Stimulated activated CD4-positive, alpha-beta T cell treated with anti-CD3 and anti-CD28 coated beads, Interleukin-12 subunit alpha, Interleukin-12 subunit beta, amount 100 ng/mL, for 24 hours (primary cell): ENCODE measurements at regions not wholly inside any gene's neighbourhood (a gene's known extent, or its start where the extent isn't known, plus 50 kb on each side); places are given as distances from the start of the nearest gene placed in this dataset.

Source experiments
- DNase-seq, 2 experiments: peaks; one replicate each; pipeline ENCODE4 v3.0.0-alpha.2; 2020; ENCODE audit warnings: low read depth in 2 of 2

DNA sequence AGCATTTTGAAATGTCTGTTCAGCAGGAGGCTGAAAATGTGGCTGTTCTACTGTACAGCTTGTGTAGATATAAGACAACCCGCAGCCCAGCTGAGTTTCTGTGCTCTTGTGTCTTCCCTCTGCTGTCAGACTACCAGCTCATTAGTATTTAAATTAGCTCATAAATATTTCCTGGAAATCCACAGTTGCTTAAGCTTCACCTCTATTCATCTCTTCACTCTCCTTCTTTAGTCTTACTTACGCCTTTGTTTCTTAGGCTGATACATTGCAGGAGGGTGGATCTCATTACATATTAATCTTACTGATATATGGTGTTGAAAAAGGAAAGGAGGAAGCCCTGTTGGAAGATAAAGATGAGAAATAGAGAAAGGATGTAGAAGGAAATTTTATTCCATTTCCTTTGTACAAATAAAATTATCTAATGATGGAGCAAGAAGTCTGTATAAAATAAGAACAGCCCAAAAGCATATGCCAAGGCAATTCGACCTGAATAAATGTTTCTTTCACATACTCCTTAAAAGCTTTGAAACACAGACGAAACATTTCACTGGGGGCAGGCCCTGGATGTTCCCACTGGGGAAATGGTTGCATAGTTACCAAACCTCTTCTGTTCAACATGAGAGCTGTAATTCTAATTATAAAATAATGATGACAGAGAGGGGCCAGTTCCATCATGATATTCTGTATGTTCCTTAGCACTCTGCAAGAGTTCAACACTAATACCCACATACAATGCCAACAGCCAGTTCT lies 111.8 kb upstream of the APC start:
- no peak for DNase-seq

DNA sequence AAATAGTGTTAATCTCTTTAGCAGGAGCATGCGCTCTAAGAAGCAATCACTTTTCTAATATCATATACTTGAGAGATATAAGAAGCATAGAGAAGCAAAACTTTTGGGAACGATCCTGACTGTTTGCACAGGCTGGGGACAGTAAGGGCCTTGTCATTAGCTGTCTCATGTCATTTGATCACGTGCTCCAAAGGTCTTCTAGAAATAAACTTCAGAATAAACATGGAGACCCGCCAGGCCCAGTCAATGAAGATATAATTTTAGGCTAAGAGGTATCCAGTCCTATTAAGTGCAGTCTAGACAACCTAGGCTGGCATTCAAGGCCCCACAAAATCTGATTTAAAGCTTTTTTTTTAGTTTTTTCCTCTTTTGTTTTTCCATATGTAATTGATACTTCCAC lies 111.0 kb upstream of the APC start:
- DNase-seq: no peak

DNA sequence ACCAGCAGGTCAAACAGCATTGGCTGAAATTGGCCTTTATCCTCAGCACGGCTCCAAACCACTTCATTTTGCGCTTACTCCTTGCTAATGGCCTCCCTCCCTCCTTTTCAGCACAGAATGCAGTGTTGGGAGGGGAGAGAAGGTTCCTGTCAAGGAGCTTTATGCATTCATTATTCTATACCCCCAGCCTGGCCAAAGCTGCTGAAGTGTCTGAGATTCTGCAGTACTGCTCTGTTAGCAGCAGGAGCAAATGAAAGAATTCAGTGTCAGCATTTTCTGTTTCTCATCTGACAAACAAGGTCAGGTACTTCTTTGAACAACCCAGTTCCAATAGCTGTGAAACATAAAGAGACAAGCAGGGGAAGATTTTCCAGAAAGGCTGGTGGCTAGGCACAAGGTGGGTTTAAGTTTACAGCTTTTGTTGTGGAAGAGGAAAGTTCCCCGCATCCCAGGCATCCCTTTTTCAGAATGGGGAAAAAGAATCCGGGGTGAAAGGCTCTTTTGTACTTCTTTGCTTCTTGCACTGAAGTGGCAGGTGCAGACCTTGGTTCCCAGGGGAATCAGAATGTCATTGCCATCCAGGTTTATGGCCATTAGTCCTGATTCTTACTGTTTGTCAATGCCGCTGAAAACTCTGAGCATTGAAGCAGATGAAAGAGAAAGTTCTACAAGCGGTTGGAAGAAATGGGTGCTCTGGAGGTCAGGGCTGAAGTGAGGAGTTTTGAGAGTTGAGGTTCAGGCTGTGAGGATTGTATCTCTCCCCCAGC lies 109.3 kb upstream of the APC start:
- DNase-seq: no peak

DNA sequence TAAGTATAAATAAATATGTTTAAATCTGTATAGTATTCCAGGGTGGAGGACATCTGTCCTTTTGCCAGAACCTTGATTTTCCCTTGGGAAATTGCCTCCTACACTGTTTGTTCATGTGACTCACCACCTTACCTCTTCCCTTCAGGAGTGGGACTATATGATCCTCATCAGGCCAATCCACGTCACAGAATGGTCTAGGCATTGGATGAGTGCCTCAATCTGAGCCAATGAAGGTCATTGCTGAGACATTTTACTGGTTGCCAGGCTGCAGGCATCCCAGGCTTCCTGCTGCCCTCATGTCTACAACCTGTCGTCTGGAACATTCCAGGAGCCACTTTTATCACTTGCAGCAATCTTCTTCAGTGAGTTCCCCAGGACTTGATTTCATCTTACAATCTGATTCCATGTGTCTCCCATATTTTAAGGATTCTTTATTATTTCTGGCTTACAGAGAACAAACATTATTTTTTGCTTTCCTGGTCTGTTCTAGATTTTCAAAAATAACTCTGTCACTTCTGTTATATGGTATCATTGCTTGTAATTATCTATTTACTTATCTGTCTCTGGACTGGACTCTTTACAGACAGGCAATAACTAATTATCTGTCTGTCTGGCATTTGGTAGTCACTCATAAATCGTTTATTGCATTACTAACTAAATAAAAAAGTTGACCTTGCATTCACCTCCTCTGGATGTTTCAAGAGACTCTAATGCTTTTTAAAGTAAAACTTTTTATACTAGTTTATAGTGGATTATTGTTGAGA lies 107.3 kb upstream of the APC start:
- DNase-seq: no peak

DNA sequence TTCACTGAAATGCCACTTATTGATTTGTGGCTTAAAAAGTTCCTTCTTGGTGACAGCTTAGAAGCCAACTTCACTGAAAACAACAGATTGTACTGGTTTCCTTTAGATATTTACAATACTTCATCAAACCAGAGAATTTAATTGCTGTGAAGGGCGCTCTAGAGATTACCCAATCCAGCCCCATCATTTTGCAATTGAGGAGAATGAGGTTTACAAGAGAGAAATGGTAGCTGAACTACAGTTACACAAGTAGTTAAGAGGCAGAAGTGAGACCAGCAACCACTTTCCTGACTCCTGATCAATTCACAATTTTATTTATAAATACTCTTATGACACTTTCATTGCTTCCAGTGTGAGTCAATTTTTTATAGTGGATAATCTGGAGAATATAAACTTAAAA lies 103.5 kb upstream of the APC start:
- no peak for DNase-seq

DNA sequence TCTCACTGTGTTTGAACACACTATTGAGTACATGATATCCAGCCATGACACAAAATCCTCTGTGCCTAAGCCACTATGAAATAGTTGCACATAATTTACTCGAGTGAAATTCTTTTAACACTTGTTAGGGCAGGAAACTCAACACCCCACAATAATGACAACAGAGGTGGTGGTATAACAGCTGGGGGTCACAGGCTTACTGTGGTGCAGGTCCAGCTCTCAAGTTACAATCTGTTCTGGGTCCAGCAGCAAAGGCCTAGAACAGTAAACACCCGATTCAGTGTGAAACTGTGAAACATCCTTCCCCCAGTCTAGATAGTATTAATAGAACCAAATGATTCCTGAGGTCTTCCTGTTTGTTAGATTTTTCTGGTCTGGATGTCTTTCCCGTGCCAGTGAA lies 102.9 kb upstream of the APC start:
- no peak for DNase-seq

DNA sequence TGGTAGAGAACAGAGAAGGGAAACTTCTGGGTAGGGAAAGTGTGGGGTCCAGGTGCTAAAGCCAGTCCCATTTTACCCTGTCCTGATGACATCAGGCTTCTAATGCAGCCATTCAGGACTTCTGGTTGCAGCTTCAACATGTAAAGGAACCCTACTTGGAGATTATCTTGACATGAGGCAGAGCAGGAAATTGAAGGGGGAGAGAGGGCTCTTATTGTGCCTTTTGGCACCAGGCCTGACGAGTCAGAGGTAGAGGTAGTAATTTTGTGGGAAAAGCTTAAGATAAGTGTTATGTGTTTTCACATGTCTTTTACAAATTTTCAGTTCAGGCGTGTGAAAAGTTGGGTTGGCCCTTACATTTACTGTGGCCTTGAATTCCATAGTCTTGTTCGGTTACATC lies 102.4 kb upstream of the APC start:
- no peak for DNase-seq

DNA sequence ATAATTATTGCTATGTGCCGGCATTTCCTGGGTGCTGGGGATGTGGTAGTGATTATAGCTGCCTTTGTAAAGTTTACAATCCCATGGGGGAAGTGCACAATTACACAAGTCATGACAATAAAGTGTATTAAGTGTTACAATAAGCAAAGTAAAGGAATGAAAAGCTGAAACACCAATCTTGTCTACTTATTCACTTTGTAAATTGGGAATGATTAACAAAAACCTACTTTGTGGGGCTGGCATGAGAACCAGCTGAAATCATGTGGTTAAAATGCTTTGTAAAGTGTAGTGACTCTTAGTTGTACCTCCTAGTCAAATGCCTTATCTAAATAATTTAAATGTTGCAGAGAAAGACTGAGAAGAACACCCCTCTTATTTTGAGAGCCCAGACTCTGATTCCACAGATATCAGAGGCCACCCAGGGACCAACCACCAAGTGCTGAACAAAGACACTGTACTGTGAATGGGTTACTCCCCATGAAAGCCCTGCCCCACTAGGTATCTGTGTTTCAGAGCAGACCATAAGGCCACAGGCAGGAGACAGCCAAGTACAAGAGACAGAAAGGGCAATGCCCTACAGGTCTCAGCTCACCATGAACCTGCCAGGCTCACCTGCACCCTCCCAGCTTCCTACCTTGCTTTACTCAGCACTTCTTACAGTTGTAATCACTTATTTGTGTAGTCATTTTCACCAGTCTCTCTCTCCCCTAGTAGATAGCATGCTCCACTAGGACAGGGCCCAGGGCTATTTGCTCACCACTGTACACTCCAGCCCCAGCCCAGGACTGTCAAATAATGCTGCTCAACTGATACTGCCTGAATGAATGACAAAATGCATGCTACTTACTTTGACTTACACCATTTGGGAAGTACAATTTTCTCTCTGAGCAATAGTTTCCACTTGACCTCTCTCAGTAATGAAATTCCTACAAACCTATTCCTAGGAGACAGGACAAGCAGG lies 101.6 kb upstream of the APC start:
- DNase-seq: no peak

DNA sequence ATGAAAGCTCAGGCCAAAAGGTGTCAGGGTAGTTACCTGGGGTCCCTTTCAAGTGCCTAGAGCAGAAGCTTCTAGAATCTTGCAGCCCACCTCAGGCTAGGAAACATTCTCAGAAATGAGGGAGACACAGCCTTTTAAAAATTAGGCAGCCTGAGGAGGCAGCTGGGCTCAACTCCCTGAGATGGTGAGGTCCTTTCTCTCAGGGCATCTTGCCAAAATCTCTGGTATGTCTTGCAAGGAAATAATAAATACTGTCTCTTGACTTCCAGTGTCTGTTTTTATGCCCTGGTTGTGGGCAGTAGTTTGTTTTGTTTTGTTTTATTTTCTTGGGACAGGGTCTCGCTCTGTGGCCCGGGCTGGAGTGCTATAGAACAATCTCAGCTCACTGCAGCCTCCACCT lies 100.9 kb upstream of the APC start:
- DNase-seq: no peak

DNA sequence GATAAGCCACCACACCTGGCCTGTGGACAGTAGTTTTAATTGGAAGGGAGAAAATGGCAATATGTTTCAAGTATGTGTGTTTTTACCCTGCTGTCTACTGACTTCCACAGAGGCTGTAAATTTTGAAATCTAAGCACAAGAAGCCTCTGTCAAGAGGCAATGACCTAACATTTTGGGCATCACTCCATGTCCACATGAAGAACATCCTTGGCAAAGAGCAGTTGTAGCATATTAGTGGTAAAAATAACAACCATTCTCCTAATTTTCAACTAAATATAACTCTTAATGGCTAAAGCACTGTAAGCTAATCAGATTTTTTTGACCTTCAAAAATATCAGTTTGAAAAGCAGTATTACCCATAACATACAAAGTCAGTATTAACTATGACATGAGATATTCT lies 100.3 kb upstream of the APC start:
- no peak for DNase-seq

DNA sequence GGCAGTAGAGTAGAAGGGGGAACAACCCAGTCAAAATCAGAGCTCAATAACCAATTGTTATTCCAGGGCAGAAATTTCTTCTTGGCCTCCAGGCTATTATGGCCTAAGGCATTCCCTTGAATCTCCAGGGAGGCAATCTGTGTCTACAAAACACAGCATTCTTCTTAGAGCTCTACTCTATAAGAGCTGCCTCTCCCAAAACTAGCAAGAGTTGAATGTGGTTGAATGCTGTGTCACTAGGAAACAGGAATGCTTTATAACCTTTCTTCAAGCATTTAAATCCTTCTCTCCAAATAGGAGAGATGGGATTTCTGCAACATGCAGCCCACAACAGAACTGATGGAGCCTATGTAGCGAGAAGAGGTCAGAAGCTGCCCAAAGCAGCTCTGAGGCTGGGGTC lies 97.1 kb upstream of the APC start:
- no peak for DNase-seq

DNA sequence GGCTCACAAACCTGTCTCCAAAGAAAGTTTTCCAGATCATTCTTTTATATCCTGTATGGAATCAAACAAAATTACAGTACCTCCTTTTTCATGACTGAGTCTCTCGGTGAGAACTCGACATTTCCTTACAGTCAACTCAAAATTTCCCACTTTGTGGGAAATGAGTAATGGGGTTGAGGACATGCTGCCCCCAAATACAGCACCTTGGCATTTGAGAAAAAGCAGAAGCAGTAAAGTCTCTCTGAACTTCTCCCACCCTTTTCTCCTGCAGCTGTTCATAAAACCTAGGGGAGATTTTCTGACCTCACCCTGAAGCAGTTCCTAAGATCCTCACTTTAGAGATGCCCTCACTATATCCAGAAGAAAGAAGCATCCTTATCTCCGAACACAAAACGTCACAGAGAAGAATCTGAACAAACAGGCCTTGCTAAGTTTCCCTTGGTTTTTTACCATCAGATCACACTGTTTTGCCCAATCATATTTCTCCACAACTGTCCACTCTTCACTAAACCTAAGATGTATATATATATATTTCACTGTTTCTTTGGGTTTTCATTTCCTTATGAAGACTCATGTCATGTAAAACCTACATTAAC lies 96.1 kb upstream of the APC start:
- DNase-seq: no peak

DNA sequence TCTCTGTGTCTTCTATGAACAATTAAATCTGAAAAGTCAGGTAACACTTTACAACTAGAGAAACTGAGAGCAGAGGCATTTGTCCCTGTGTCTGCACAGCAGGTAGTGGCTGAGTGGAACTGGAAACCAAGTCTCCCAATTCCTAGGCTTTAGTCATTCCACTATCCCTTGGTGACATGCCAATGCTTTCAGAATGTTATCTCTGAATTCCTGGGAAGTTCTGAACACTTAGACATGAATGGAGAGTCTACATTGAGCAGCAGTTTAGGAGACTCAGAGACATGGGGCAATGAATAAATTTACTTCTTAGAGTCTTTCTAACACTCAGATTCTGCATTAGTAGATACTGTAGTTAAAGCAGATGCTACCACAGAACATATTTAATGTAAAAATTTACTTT lies 94.8 kb upstream of the APC start:
- DNase-seq: no peak

DNA sequence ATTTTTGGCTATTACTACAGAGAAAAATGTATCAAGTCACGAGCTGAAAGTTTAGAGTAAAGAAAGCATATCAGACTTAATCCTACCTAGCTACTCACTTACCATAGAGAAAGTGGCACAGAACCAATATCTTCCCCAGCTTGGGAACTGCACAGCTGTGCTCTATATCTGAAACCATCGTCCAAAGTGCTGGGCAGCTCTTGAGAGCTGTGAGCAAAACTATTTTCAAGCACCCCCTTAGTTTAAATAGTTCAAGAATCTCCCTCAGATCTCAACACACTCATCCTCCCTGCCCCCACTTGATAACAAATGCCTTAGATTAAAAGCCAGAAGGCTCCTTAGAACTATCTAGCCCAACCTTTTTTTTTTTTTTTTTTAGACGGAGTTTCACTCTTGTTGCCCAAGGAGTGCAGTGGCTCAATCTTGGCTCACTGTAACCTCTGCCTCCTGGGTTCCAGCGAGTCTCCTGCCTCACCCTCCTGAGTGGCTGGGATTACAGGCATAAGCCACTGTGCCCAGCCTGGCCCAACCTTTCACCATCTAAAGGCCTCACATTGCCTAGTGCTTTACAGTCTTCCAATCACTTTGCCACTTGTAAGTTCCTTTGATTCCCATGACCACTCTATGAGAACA lies 94.2 kb upstream of the APC start:
- DNase-seq: no peak

DNA sequence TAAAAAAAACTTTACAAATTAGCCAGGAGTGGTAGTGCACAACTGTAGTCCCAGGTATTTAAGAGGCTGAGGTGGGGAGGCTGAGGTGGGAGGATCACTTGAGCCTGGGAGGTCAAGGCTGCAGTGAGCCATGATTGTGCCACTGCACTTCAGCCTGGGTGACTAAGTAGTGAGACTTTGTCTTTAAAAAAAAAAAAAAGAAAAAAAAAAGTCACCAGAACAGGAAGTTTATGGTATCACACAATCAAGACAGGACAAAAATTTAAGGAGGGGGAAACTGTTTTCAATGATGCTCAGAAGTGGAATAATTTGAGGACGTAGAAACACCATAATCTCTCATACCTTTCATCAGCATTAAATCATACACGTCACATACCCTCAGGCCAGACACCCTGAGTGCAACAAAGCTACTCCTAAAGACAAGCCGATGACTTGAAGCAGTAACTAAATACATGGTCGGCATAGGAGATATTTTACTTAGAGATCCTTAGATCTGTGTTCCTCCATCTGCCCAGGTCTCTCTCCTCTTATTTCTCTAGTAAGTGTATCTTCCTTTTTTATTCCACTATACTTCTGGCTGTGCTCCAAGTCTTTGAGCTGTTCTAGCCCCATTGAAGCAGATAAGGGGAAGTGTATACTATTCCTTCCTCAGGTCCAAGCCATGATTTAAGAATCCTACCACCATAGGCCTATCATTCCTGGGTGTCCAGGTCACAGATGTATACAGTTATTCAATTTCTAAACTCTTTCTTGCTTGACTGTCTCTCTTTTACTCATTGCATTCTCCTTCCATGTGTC lies 91.3 kb upstream of the APC start:
- no peak for DNase-seq

DNA sequence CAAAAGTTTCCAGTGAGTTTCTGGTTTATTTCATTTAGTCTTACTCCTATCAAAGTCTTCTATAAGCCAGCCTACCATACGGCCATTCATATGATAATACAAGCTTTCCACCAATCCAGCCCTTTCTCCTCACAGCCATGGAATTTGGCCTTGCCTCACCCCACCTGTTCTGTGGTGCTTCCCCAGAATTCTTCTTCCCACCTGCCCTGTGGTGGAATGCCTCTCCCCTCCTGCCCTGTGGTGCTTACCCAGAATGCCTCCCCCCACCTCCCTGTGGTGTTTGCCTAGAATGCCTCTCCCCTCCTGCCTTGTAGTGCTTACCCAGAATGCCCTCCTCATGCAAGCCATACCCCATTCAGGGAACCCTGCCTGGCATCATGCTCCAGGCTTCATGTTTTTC lies 90.3 kb upstream of the APC start:
- no peak for DNase-seq

DNA sequence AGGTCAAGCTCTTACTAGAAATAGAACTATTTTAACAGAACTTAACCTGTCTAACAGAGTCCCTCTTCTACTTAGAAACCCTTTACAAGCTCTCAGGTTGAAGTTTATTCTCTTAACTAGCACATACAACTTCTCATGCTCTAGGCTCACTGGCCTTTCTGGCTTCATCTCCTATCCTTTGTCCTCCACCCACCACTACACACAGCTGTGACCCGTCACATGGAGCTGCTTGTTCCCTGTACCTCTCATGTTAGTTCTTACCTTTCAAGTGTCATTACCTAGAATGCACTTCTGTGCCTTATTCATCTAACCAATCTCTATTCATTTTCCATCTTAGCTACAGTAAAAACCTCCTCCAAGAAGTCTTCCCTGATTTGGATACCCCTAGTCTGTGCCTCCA lies 89.4 kb upstream of the APC start:
- DNase-seq: no peak

DNA sequence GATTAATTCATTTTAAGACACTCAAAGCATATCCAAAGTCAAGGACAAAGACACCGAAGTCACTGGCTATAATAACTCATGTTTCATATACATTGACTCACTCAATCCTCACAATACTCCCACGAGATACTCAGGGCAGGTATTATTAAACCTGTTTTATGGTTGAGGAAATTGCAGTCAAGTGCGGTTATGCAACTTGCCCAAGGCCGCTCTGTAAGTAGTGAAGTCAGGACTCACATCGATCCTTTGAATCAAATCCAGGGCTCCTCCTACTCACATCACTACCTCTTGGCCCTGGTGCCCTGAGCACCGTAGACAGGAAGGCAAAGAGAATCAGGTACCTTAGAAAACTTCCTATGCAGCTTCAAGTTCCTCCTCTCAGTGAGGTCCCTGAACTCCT lies 87.8 kb upstream of the APC start:
- DNase-seq: no peak

DNA sequence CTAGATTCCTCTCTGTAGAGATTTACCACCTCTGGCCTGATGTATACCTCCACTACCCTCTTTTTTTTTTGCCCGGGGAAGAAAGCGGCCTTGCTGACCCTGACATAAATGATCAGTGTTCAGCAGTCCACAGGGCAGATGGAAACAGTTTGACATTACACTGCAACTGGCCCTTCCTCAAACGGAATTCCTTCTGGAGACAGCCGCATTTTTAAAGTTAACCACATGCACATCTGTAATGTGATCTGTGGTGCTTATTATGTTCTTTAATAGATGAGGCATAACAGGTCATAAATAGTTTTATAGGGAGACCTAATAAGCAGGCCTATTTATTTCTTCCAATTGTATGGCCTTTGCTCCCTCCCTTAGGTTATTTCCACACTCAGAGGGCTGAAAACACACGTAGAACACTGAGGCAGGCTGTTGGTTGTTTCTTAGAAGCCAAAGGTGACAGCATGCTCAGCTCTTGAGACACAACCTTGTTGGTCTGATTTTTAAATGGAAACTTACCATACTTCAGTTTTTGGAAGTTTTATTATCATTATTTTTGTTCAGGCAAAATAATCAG lies 84.0 kb upstream of the APC start:
- DNase-seq: no peak

DNA sequence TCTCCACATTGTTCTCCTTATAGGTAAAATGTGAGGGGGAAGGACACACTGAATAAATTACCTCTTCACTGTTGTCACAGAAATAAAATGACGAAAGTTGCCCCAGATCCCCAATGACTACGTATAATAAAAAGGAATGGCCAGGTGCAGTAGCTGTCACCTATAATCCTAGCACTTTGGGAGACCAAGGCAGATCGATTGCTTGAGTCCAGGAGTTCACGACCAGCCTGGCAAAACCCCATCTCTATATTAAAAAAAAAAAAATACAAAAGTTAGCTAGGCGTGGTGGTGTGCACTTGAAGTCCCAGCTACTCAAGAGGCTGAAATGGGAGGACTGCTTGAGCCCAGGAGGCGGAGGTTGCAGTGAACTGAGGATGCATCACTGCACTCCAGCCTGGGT lies 82.2 kb upstream of the APC start:
- no peak for DNase-seq
